GM21529 (cell line): ENCODE measurements at regions not wholly inside any gene's neighbourhood (a gene's known extent, or its start where the extent isn't known, plus 50 kb on each side); places are given as distances from the start of the nearest gene placed in this dataset.
"Not testable (repeated sequence)": the region's sequence is repeated elsewhere in the genome, so short reads cannot be mapped to it uniquely, and the experiment has no call there.

ENCODE experiments used
- ATAC-seq: cut with Tn5 transposase; IDR thresholded peaks from one replicate; pipeline ENCODE4 v1.9.1; 2021; ENCODE audit not compliant: unreplicated experiment

DNA sequence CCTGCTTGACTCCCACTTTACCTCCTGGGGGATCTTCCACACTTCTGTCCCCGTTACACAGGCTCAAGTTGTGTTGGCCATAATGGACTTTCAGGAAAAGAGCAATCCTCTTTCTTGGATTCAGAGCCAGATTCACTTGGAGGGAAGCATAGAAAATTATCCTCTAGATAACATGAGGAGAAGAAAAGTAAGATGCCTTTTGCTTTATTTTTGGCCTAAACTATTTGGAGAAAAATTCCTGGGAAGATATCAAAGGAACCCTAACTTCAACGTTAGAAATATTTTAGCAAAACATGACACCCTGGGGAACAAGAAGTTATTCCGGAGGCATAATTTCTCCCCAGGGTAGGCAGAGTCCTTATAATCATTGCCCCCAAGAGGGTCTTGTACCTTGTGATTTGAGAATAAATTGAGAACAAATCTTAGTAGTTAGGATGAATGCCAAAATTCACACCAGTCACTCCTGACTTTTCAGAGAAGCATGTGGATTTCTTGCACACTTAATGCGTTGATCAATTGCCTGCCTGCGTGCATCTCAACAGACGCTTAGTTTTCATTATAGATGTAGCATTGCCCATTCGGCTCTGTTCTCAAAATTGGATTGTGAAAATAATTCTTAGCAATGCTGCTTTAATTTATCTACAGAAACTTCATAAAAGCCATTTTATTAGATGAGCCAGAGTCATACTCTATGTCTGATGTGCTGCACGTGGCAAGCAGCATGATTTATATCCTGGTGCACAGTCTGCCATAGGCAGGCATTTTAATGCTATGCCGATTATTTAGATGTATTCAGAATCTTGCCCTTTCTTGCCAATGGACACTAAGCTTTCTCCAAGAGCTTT is 224.4 kb downstream of the C7orf25 start:
- ATAC-seq = no peak

GRCh38 chr7:42686594-42687156 is 225.2 kb downstream of the C7orf25 start:
- ATAC-seq = no peak

DNA sequence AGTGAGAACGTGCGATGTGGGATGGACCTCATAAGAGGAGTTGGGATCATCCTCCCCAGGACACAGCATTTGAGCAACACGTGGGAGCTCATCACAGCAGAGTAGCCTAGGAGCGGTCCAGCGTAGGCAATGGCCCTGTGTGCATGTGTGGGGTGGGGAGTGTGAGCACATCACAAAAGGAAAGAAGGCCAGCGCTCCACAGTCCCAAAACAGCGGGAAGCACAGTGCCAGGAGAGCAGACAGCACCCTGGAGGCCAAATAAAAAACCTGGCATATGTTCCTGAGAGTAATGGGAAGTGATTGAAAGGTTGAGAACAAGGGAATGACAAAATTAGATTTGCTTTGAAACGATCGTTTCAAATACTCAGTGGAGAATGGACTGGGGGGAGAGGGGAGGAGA is 226.0 kb downstream of the C7orf25 start:
- ATAC-seq = no peak

DNA sequence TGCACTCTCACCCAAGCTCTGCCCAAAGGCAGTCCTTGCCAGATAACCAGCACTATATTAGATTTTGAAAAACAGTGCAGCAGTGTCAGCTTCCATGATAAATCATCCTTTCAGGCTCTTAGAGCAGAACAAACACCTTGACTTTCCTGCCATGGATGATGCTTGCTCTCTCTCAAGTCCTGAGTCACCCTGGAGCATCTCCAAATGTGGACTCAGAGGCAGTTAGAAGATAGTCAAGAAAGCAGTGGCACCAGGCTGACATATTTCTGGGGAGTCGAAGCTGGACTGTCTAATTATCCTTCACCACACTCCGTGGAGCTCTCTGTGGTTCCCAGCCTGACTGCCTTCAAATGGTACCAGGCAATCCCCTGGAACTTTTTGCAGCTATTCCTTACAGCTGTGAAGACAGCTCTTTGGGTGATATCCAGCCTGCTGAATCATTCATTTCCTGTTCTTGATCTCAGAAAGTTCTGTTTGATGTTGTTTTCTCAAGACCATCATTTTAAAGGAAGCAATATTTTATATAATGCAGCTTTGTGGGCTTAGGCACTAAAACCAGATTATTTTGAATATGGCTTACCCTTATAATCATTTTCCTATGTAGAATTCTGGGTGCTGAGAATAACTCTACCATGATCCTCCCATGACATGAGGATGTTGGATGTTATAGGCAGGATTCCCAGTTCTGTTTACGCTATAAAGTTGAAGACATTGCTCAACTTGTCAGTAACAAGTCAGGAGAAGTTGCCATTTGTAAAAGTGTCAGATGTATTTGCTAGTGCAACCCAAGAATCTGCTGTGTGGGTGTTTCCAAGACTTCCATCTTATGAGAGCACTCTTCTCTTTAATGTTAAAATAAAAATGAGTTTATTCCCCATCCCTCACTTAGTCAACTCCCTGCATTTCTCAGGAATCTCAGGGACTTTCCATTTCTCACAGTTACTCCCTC is 233.8 kb downstream of the C7orf25 start:
- ATAC-seq = no peak

DNA sequence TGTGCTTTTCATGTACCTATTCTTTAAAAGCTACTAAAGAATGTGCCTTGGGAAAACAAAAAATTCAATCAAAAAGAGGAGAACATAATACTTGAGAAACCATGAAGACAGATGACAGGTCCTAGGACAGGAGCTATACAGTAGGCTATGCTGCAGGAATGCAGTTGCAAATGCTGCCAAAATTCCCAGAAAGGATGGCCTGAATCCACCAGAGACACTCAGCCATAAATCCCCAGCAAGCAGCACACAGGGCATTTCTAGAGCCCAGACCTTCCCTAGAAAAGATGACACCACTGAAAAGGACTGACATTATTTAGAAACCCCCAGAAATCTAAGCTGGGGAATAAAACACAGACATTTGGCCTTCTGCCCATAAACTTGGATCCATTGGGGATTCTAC is 237.3 kb downstream of the C7orf25 start:
- ATAC-seq = no peak

DNA sequence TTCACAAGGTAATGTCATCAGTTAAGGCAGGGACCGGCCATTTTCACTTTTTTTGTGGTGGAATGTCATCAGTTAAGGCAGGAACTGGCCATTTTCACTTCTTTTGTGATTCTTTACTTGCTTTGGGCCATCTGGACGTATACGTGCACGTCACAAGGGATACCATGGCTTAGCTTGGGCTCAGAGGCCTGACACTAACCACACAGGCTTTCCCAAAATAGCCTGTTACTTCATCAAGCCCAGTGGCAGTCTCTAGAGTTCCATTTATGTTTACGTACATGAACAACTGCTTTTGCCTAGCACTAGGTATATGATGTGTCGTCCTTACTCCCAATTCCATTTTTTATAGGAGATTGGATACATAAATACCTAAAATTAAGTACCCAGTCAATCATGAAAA is 237.9 kb downstream of the C7orf25 start:
- ATAC-seq = no peak

DNA sequence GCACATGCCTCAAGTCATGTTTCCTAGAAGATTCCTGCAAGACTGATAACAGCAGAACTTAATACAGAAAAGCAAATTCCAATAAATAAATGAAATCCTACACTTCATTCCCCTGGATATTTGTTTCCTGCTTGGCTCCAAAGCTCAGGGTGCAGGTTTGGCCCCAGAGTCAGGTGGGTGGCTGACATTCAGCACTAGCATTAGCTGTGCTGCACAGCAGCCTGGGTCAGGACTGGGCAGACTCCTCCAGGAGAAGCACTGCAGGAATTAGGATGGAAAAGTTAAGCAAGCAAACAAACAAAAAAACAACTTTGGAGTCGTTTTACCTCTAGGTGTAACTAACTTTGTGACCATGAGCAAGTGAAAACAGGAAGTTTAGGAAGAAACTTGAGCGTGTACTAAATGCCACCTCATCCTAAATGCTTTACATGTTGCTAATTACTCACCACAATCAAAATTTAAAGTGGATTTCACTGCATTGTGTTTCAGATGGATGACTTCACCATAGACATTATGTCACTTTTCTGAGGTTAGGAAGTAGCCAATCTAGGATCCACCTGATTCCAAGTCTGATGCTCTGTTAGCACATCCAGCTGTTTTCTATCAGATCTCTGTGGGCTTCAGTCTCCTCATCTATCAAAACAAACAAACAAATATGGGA is 239.4 kb downstream of the C7orf25 start:
- no peak for ATAC-seq

GRCh38 chr7:42671627-42672026 is 240.2 kb downstream of the C7orf25 start:
- ATAC-seq = no peak

DNA sequence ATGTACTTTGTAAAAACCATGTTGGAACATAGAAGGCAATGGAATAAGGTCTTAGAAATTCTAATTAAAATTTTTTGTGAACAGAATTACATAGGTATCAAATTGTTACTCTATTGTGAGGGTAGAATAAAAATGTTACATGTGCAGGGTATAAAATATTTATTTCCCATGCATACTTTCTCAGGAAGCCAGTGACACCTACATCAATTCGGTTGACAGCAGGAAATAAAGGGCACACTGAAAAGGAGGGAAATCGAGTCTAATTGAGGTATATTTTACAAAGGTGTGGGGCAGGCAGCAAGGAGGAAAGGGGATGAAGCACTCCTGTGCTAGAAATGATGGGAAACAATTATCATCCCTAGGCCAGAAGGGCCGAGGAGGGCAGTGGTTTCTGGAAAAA is 244.9 kb downstream of the C7orf25 start:
- ATAC-seq = no peak

DNA sequence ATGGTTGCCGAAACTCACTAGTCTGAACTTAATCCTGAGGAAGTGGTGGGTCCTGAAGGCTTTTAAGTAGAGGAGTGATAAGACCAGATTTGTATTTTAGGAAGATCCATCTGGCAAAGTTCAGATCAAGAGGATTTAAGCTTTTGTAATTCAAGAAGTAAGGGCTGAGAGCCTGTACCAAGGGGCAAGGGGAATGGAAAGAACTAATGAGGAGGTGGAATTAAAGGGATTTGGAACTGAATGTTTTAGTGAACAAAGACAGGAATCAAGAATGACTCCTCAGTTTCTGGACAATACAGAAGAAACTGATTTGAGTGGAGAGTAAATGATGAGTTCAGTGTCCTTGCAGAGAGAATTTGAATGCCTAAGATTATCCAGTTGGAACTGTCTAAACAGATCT is 249.0 kb downstream of the C7orf25 start:
- no peak for ATAC-seq

DNA sequence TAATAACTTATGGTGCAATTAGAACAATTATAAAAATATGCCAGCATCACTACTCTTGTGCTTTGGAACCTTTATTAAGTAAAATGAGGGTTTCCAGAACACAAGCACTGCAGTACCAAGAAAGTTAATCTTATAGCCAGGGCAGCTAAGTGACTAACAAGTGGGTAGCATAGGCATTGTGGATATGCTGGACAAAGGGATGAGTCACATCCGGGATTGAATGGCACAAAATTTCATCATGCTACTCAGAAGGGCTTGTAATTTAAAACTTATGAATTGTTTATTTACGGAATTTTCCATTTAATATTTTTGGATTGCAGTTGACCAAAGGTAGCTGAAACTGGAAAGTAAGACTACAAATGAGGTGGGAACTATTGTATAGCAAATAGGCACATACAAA is 250.6 kb downstream of the C7orf25 start:
- ATAC-seq = no peak

DNA sequence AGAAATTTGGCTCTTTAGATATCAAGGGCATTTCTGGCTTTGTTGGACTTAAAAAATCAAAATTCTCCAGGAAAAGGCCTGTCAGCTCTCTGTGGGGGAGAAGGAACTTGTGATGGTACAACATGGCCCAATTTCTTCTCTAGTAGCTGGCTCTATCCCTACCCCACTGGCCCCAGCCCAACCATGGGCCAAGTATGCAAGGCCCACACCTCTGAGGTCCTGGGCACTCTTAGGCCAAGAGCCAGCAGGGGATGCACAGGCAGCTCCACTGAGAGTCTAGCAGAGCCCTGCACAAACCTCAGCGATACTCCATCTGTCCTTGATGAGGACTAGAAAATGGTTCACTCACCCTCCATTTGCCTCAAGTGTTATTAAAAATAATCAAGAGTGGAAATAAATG is 261.2 kb downstream of the C7orf25 start:
- no peak for ATAC-seq

DNA sequence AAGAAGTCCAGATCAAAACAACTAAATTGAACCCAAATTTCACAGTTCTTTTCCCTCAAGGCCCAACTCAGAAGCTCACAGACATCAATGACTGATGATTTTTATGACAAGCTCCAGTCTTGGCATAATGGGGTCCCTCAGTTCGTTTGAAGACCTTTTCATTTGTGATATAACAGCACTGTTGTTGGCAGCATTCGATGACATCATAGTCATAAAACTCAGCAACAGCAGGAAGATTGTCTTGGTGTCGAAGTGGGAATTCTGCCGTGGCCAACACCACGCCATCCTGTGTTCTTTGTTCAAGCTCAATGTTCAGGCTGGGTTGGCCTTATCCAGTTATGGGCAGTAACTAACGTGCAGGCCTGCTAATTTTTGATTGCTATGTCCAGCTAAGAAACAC is 261.7 kb downstream of the C7orf25 start:
- ATAC-seq = no peak

- ATAC-seq = no peak
Observed at GRCh38 chr7:42645906-42646305, 266.0 kb downstream of the C7orf25 start.

GRCh38 chr7:42642699-42643098 is 269.2 kb downstream of the C7orf25 start:
- no peak for ATAC-seq

- ATAC-seq = no peak
Observed at GRCh38 chr7:42639930-42640329, 271.9 kb downstream of the C7orf25 start.

GRCh38 chr7:42636380-42636779 is 275.5 kb downstream of the C7orf25 start:
- not testable (repeated sequence) for ATAC-seq

DNA sequence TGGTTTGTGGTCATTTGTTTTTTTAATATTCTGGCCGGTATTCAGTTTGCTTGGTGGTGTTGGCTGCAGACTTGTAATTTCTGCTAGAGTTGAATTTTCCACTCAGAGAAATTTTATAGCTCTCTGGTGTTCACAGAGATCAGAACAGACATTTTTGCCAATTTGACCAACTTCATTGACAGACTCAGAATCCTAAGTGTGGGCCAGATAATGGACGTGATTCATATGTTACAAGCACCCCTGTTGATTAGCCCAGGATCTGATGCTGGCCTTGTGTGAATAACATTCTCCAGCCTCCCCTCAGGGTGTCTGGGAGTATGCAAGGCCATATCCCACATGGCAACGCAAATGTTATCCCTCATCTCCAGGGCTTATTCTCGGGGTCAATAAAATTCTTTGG is 283.8 kb downstream of the C7orf25 start:
- no peak for ATAC-seq

DNA sequence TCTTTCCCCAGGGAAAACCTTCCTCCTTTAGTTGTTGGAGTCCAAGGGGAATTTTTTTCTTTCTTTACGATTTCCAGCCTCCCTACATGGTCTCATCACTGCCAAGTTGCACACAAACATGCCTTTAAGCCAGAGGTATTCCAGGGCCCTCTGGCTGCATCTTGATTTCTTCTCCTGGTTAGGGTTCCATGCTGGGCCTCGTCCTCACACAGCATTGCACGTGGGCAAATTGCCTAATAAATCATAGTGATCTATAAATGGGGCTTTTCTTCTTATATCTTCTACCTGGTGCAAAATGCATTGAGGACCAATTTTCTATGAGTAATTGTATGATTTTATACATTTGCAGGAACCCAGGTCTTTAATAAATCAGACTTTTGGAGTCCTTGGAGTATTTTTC is 284.2 kb downstream of the C7orf25 start:
- no peak for ATAC-seq

- no peak for ATAC-seq
Observed at GRCh38 chr7:42627101-42627500, 284.8 kb downstream of the C7orf25 start.

DNA sequence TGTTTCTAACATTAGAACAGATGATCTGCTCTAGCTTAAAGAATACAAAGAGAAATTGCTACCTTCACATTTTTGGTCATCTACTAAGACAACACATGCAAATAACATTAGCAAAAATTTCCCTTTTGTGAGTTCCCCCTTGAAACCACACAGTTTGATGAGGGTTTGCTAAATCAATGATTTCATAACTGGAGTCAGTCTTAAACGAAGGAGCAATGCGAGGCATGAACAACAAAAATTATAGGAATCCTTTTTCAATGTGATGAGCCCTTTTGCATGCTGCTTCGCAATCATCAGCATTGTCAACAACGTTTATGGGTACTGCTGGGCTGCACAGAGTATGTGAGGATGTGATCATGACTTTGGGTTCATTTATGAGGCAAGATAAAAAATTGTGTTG is 286.4 kb downstream of the C7orf25 start:
- no peak for ATAC-seq
